ENCODE measurements at regions not wholly inside any gene's neighbourhood (a gene's known extent, or its start where the extent isn't known, plus 50 kb on each side); places are given as distances from the start of the nearest gene placed in this dataset.

DNA sequence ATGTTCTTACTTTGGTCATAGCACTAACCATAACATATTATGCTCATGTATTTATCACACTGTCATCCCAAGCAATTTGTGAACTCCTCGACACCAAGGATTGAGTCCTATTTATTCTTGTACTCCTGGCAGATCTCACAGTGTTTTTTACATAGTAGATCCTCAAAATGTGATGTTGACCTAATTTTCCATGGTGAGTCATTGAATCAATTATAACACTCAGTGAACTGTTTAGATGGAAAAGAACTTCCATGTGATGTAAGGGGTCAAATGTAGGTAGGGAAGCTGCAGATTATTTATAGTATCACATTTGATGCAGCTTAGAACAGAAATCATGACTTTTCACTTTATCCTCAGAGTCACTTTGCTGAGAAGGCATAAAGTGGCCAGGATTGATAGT, 281.9 kb upstream of the ADAMTS5 start:
- Histone ChIP-seq H3K27ac (no peak overlapping the region), H3K9me2 (replicated peaks; ENCODE audit: insufficient read depth) (no peaks in the 10 kb centered on the region), H3K36me3 (replicated peaks; ENCODE audit: insufficient read depth, low read depth) (no peaks in the 10 kb centered on the region), H3K79me2 (no peaks in the 10 kb centered on the region), H3K4me3 (no peak overlapping the region), H4K20me1 (ENCODE audit: insufficient read depth, poor library complexity, severe bottlenecking) (no peaks in the 10 kb centered on the region), H3K4me2 (no peak overlapping the region), H3K27me3 (no peaks in the 10 kb centered on the region), H3K4me1 (ENCODE audit: insufficient read depth) (no peaks in the 10 kb centered on the region), H3K9me3 (ENCODE audit: low read depth) (no peaks in the 10 kb centered on the region), H2AFZ (no peak overlapping the region)
- TF ChIP-seq EZH2phosphoT487 (IDR thresholded peaks at IDR 0.05; ENCODE audit: low read depth, severe bottlenecking, unreplicated experiment) (no peak), EZH2 (IDR thresholded peaks at IDR 0.05; ENCODE audit: borderline replicate concordance) (no peak)
- TF ChIP-seq, protein P1, sequence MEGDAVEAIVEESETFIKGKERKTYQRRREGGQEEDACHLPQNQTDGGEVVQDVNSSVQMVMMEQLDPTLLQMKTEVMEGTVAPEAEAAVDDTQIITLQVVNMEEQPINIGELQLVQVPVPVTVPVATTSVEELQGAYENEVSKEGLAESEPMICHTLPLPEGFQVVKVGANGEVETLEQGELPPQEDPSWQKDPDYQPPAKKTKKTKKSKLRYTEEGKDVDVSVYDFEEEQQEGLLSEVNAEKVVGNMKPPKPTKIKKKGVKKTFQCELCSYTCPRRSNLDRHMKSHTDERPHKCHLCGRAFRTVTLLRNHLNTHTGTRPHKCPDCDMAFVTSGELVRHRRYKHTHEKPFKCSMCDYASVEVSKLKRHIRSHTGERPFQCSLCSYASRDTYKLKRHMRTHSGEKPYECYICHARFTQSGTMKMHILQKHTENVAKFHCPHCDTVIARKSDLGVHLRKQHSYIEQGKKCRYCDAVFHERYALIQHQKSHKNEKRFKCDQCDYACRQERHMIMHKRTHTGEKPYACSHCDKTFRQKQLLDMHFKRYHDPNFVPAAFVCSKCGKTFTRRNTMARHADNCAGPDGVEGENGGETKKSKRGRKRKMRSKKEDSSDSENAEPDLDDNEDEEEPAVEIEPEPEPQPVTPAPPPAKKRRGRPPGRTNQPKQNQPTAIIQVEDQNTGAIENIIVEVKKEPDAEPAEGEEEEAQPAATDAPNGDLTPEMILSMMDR (IDR thresholded peaks at IDR 0.05; ENCODE audit: poor library complexity): no peak
- DNase-seq (ENCODE audit: low spot score): no peak
- 75% methylated on average over 1 of the region's 1 CpG for WGBS (ENCODE audit: low lambda C conversion rate, missing lambda C conversion rate)

GRCh38 chr21:27246741-27247140, 279.9 kb upstream of the ADAMTS5 start:
- H3K27me3 ChIP-seq: no peaks in the 10 kb centered on the region
- no peaks in the 10 kb centered on the region for H3K4me1 ChIP-seq (ENCODE audit: insufficient read depth)
- H3K79me2 ChIP-seq: no peaks in the 10 kb centered on the region
- no peak overlapping the region for H2AFZ ChIP-seq
- 75% methylated on average over 5 of the region's 5 CpGs for WGBS (ENCODE audit: low lambda C conversion rate, missing lambda C conversion rate)
- no peaks in the 10 kb centered on the region for H3K9me3 ChIP-seq (ENCODE audit: low read depth)
- H3K27ac ChIP-seq: no peak overlapping the region
- no peak overlapping the region for H3K4me2 ChIP-seq
- H3K4me3 ChIP-seq: no peak overlapping the region
- H3K9me2 ChIP-seq (replicated peaks; ENCODE audit: insufficient read depth): no peaks in the 10 kb centered on the region
- DNase-seq (ENCODE audit: low spot score): no peak
- H3K36me3 ChIP-seq (replicated peaks; ENCODE audit: insufficient read depth, low read depth): no peaks in the 10 kb centered on the region
- no peaks in the 10 kb centered on the region for H4K20me1 ChIP-seq (ENCODE audit: insufficient read depth, poor library complexity, severe bottlenecking)
- TF ChIP-seq EZH2phosphoT487 (IDR thresholded peaks at IDR 0.05; ENCODE audit: low read depth, severe bottlenecking, unreplicated experiment) (no peak), EZH2 (IDR thresholded peaks at IDR 0.05; ENCODE audit: borderline replicate concordance) (no peak)
- TF ChIP-seq, protein P1 (IDR thresholded peaks at IDR 0.05; ENCODE audit: poor library complexity): no peak

DNA sequence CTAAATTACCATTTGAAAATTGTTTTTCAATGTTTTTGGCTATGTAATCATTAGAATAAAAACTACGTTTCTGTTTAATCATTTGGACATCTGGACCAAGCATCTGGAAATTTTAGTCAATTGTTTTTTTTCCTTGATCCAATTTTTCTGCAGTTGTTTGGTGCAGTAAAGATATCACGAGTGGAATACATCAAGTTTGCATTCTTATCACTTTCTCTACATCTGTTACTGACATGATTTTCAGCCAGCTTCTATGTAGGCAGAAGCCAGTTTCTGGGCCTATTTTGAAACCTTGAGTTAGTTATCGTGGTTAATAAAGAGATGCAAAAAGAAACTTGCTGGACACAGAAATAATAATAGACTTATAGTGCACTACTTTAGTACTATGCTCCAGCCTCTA, 277.9 kb upstream of the ADAMTS5 start:
- H3K4me2 ChIP-seq: no peak overlapping the region
- H3K79me2 ChIP-seq: no peaks in the 10 kb centered on the region
- no peaks in the 10 kb centered on the region for H3K27me3 ChIP-seq
- DNase-seq (ENCODE audit: low spot score): no peak
- TF ChIP-seq EZH2 (IDR thresholded peaks at IDR 0.05; ENCODE audit: borderline replicate concordance): no peak
- no peak for TF ChIP-seq EZH2phosphoT487 (IDR thresholded peaks at IDR 0.05; ENCODE audit: low read depth, severe bottlenecking, unreplicated experiment)
- TF ChIP-seq, protein P1 (IDR thresholded peaks at IDR 0.05; ENCODE audit: poor library complexity): no peak
- no peaks in the 10 kb centered on the region for H3K9me3 ChIP-seq (ENCODE audit: low read depth)
- H3K4me1 ChIP-seq (ENCODE audit: insufficient read depth): no peaks in the 10 kb centered on the region
- no peaks in the 10 kb centered on the region for H3K36me3 ChIP-seq (replicated peaks; ENCODE audit: insufficient read depth, low read depth)
- H3K27ac ChIP-seq: no peak overlapping the region
- H3K9me2 ChIP-seq (replicated peaks; ENCODE audit: insufficient read depth): no peaks in the 10 kb centered on the region
- no peaks in the 10 kb centered on the region for H4K20me1 ChIP-seq (ENCODE audit: insufficient read depth, poor library complexity, severe bottlenecking)
- no peak overlapping the region for H3K4me3 ChIP-seq
- WGBS (ENCODE audit: low lambda C conversion rate, missing lambda C conversion rate): 76% methylated on average over 3 of the region's 3 CpGs
- no peak overlapping the region for H2AFZ ChIP-seq

- Histone ChIP-seq H3K4me1 (ENCODE audit: insufficient read depth) (no peaks in the 10 kb centered on the region), H3K79me2 (no peaks in the 10 kb centered on the region), H3K9me2 (replicated peaks; ENCODE audit: insufficient read depth) (no peaks in the 10 kb centered on the region), H4K20me1 (ENCODE audit: insufficient read depth, poor library complexity, severe bottlenecking) (no peaks in the 10 kb centered on the region), H2AFZ (no peak overlapping the region), H3K27me3 (no peaks in the 10 kb centered on the region), H3K4me2 (no peak overlapping the region), H3K4me3 (no peak overlapping the region), H3K27ac (no peak overlapping the region), H3K36me3 (replicated peaks; ENCODE audit: insufficient read depth, low read depth) (no peaks in the 10 kb centered on the region), H3K9me3 (ENCODE audit: low read depth) (no peaks in the 10 kb centered on the region)
- WGBS (ENCODE audit: low lambda C conversion rate, missing lambda C conversion rate): 83% methylated on average over 2 of the region's 2 CpGs
- no peak for TF ChIP-seq EZH2 (IDR thresholded peaks at IDR 0.05; ENCODE audit: borderline replicate concordance)
- TF ChIP-seq, protein P1 (IDR thresholded peaks at IDR 0.05; ENCODE audit: poor library complexity): no peak
- TF ChIP-seq EZH2phosphoT487 (IDR thresholded peaks at IDR 0.05; ENCODE audit: low read depth, severe bottlenecking, unreplicated experiment): no peak
- no peak for DNase-seq (ENCODE audit: low spot score)
Measured at GRCh38 chr21:27244352-27244751, 277.5 kb upstream of the ADAMTS5 start.
